PFSK-1 (cell line): ENCODE measurements at regions not wholly inside any gene's neighbourhood (a gene's known extent, or its start where the extent isn't known, plus 50 kb on each side); places are given as distances from the start of the nearest gene placed in this dataset.

ENCODE experiments used
- FOXP2 ChIP-seq: optimal IDR thresholded peaks from 2 replicates; pipeline ENCODE3; 2011; ENCODE audit warnings: borderline replicate concordance, control low read depth, inconsistent platforms; ENCODE audit not compliant: insufficient read depth; ENCODE audit errors: extremely low read length, extremely low read depth
- POLR2AphosphoS5 ChIP-seq: IDR thresholded peaks from 2 replicates; pipeline ENCODE4 v1.6.1; 2012; ENCODE audit warnings: low read depth, mild to moderate bottlenecking, control low read depth, low read length, moderate library complexity
- REST ChIP-seq, 2 experiments: IDR thresholded peaks; 2 replicates each; pipeline versions ENCODE4 v1.6.1 to v1.8.0; 2011 to 2012; ENCODE audit warnings: low read depth in 2 of 2, low read length in 2 of 2, control low read depth in 1 of 2, inconsistent platforms in 1 of 2, mild to moderate bottlenecking in 1 of 2, moderate library complexity in 1 of 2; ENCODE audit not compliant: insufficient read depth in 1 of 2
- TAF1 ChIP-seq: IDR thresholded peaks from 2 replicates; pipeline ENCODE4 v1.6.1; 2012; ENCODE audit warnings: low read length, control low read depth, borderline replicate concordance; ENCODE audit not compliant: insufficient read depth

- no peak for TF ChIP-seq POLR2AphosphoS5
- TF ChIP-seq TAF1, result no peak
- TF ChIP-seq REST (IDR thresholded peaks at IDR 0.05; ENCODE audit: insufficient read depth in 1 of 2, low read depth in 2 of 2, low read length in 2 of 2), result no peak
- no peak for TF ChIP-seq FOXP2
Measured at GRCh38 chr7:132666774-132667172, 90.5 kb upstream of the PLXNA4 start.
